ACHN (cell line): ENCODE measurements at regions not wholly inside any gene's neighbourhood (a gene's known extent, or its start where the extent isn't known, plus 50 kb on each side); places are given as distances from the start of the nearest gene placed in this dataset.

Source experiments
- DNase-seq: peaks from one replicate; pipeline ENCODE4 v3.0.0-alpha.2; 2015
- in situ Hi-C: cut with HindIII; loops from 2 replicates; pipeline ENCODE4 v1.10.0; 2017; ENCODE audit warnings: low sequenced_read_pairs, low pct_ligation_motif_present, low pct_unique_long_range_greater_than_20kb

- DNase-seq: no peak
- in situ Hi-C loops: no loop called here
These were observed 653.7 kb downstream of the CCDC171 start for GRCh38 chr9:16206518-16206917.

- in situ Hi-C loops: no loop called here
- no peak for DNase-seq
These were observed 654.3 kb downstream of the CCDC171 start for GRCh38 chr9:16207161-16207560.

GRCh38 chr9:16210440-16210839, 657.6 kb downstream of the CCDC171 start:
- no peak for DNase-seq
- in situ Hi-C loops: no loop called here

- in situ Hi-C loops: no loop called here
- no peak for DNase-seq
These were observed 658.5 kb downstream of the BNC2 start for GRCh38 chr9:16211946-16212345.

GRCh38 chr9:16213781-16214515, 656.5 kb downstream of the BNC2 start:
- in situ Hi-C loops: no loop called here
- DNase-seq: no peak

- no peak for DNase-seq
- in situ Hi-C loops: no loop called here
These were observed 655.7 kb downstream of the BNC2 start for GRCh38 chr9:16214677-16215352.

GRCh38 chr9:16215353-16215680, 655.2 kb downstream of the BNC2 start:
- in situ Hi-C loops: no loop called here
- DNase-seq: no peak

- no peak for DNase-seq
- in situ Hi-C loops: no loop called here
These were observed 652.3 kb downstream of the BNC2 start for GRCh38 chr9:16217943-16218701.

- in situ Hi-C loops: no loop called here
- DNase-seq: no peak
These were observed 649.1 kb downstream of the BNC2 start for GRCh38 chr9:16221366-16221765.

GRCh38 chr9:16221822-16222547, 648.5 kb downstream of the BNC2 start:
- DNase-seq: no peak
- in situ Hi-C loops: no loop called here

GRCh38 chr9:16223074-16223871, 647.2 kb downstream of the BNC2 start:
- no peak for DNase-seq
- in situ Hi-C loops: no loop called here

GRCh38 chr9:16230731-16231130, 639.7 kb downstream of the BNC2 start:
- in situ Hi-C loops: no loop called here
- DNase-seq: no peak

- DNase-seq: no peak
- in situ Hi-C loops: no loop called here
These were observed 634.2 kb downstream of the BNC2 start for GRCh38 chr9:16236311-16236710.

GRCh38 chr9:16236882-16237281, 633.6 kb downstream of the BNC2 start:
- no peak for DNase-seq
- in situ Hi-C loops: no loop called here

- in situ Hi-C loops: no loop called here
These were observed 631.8 kb downstream of the BNC2 start for GRCh38 chr9:16238623-16239138.

GRCh38 chr9:16241231-16241630, 629.2 kb downstream of the BNC2 start:
- in situ Hi-C loops: no loop called here
- no peak for DNase-seq

More at GRCh38 chr9:16238623-16239138, 631.8 kb downstream of the BNC2 start:
- DNase-seq: no peak

GRCh38 chr9:16243798-16244197, 626.7 kb downstream of the BNC2 start:
- no peak for DNase-seq
- in situ Hi-C loops: no loop called here

GRCh38 chr9:16245756-16246440, 624.6 kb downstream of the BNC2 start:
- no peak for DNase-seq
- in situ Hi-C loops: no loop called here
